IMR-90 (cell line): ENCODE measurements at regions not wholly inside any gene's neighbourhood (a gene's known extent, or its start where the extent isn't known, plus 50 kb on each side); places are given as distances from the start of the nearest gene placed in this dataset.

Experiments
- ATAC-seq: fragments of 200-7000 bp; cut with Tn5 transposase; 2 replicates; pipeline ENCODE4 v1.9.1; 2020; ENCODE audit warnings: low read depth, mild to moderate bottlenecking, moderate library complexity
- BruUV-seq: library from RNA; stranded (reverse); fragments of 400-500 nt; replicated peaks from 2 replicates; lab custom pipeline; 2021; lab: Mats Ljungman, UMichigan
- CTCF ChIA-PET: fragments of 300-600 bp; formaldehyde crosslinking; extraction: SDS; loops from one replicate; lab custom pipeline; 2021; ENCODE audit warnings: antibody characterized with exemption; lab: Yijun Ruan, JAX
- POLR2A ChIA-PET: fragments of 300-600 bp; sonication (Branson Sonifier 250); formaldehyde crosslinking; loops from one replicate; lab custom pipeline; 2022; ENCODE audit warnings: antibody characterized with exemption; ENCODE audit not compliant: unreplicated experiment; lab: Charles Lee
- DNase-seq: peaks from one replicate; pipeline ENCODE4 v3.0.0; 2013
- H2AFZ ChIP-seq: replicated peaks from 2 replicates; pipeline ENCODE3; 2013; ENCODE audit warnings: low read length, mild to moderate bottlenecking; ENCODE audit not compliant: poor library complexity
- H2AK5ac ChIP-seq: 2 replicates; pipeline ENCODE4 v1.6.1; 2013; ENCODE audit warnings: low read depth, low read length, inconsistent platforms
- H2AK9ac ChIP-seq: replicated peaks from 2 replicates; pipeline ENCODE3; 2013; ENCODE audit warnings: mild to moderate bottlenecking, low read depth, low read length, moderate library complexity; ENCODE audit not compliant: poor library complexity
- H2BK120ac ChIP-seq: 2 replicates; pipeline ENCODE4 v1.6.1; 2013; ENCODE audit warnings: low read depth, low read length, inconsistent platforms
- H2BK15ac ChIP-seq: 3 replicates; pipeline ENCODE4 v1.6.1; 2013; ENCODE audit warnings: low read depth, low read length, inconsistent platforms
- H2BK20ac ChIP-seq: 2 replicates; pipeline ENCODE4 v1.6.1; 2013; ENCODE audit warnings: low read depth, mild to moderate bottlenecking, inconsistent platforms, low read length, moderate library complexity
- H2BK5ac ChIP-seq: 2 replicates; pipeline ENCODE4 v1.6.1; 2013; ENCODE audit warnings: mild to moderate bottlenecking, low read depth, low read length, inconsistent platforms; ENCODE audit not compliant: poor library complexity, severe bottlenecking
- H3K14ac ChIP-seq: replicated peaks from 2 replicates; pipeline ENCODE4 v1.6.1; 2013; ENCODE audit warnings: low read depth, low read length, inconsistent platforms
- H3K18ac ChIP-seq: 2 replicates; pipeline ENCODE4 v1.6.1; 2013; ENCODE audit warnings: low read depth, low read length, control low read depth
- H3K23ac ChIP-seq: 2 replicates; pipeline ENCODE4 v1.6.1; 2013; ENCODE audit warnings: low read depth, low read length, inconsistent platforms
- H3K27ac ChIP-seq: 2 replicates; pipeline ENCODE4 v1.5.1; 2013; ENCODE audit warnings: mild to moderate bottlenecking, control low read depth, low read length; ENCODE audit not compliant: insufficient read depth
- H3K27me3 ChIP-seq: 2 replicates; pipeline ENCODE4 v1.6.1; 2013; ENCODE audit warnings: low read length; ENCODE audit not compliant: control insufficient read depth, insufficient read depth
- H3K36me3 ChIP-seq: 2 replicates; pipeline ENCODE4 v1.6.1; 2013; ENCODE audit warnings: low read length, mixed read lengths; ENCODE audit not compliant: control insufficient read depth, insufficient read depth
- H3K4ac ChIP-seq: 2 replicates; pipeline ENCODE4 v1.6.1; 2013; ENCODE audit warnings: low read depth, low read length, inconsistent platforms
- H3K4me1 ChIP-seq: 2 replicates; pipeline ENCODE4 v1.6.1; 2013; ENCODE audit warnings: low read length, mixed read lengths; ENCODE audit not compliant: control insufficient read depth, insufficient read depth
- H3K4me2 ChIP-seq: 2 replicates; pipeline ENCODE4 v1.6.1; 2013; ENCODE audit warnings: low read depth, mild to moderate bottlenecking, control low read depth, low read length, moderate library complexity
- H3K4me3 ChIP-seq: 2 replicates; pipeline ENCODE4 v1.5.1; 2013; ENCODE audit warnings: low read depth, mild to moderate bottlenecking, control low read depth, low read length, moderate library complexity; ENCODE audit not compliant: insufficient read depth
- H3K56ac ChIP-seq: 2 replicates; pipeline ENCODE4 v1.6.1; 2013; ENCODE audit warnings: low read length, inconsistent platforms; ENCODE audit not compliant: insufficient read depth; ENCODE audit errors: extremely low read depth
- H3K79me1 ChIP-seq, 2 experiments: 2 replicates each; pipeline ENCODE4 v1.6.1; 2013; ENCODE audit warnings: low read length in 2 of 2, inconsistent platforms in 1 of 2, low read depth in 1 of 2
- H3K9ac ChIP-seq: 2 replicates; pipeline ENCODE4 v1.6.1; 2013; ENCODE audit warnings: low read depth, low read length, control low read depth
- H3K9me1 ChIP-seq: 2 replicates; pipeline ENCODE4 v1.6.1; 2013; ENCODE audit warnings: low read length, inconsistent platforms; ENCODE audit not compliant: insufficient read depth
- H3K9me3 ChIP-seq: 2 replicates; pipeline ENCODE4 v1.6.1; 2013; ENCODE audit warnings: low read length; ENCODE audit not compliant: control insufficient read depth, insufficient read depth
- H4K20me1 ChIP-seq: 2 replicates; pipeline ENCODE4 v1.6.1; 2013; ENCODE audit warnings: low read length, inconsistent platforms; ENCODE audit not compliant: insufficient read depth
- H4K5ac ChIP-seq: 2 replicates; pipeline ENCODE4 v1.6.1; 2013; ENCODE audit warnings: mild to moderate bottlenecking, low read depth, low read length, control low read depth
- H4K8ac ChIP-seq, 2 experiments: 2 replicates each; pipeline ENCODE4 v1.6.1; 2013; ENCODE audit warnings: low read depth in 2 of 2, low read length in 2 of 2, control low read depth in 1 of 2, inconsistent platforms in 1 of 2
- H4K91ac ChIP-seq: 2 replicates; pipeline ENCODE4 v1.6.1; 2013; ENCODE audit warnings: low read depth, low read length, inconsistent platforms; ENCODE audit not compliant: insufficient read depth
- BHLHE40 ChIP-seq: fragments of 150-350 bp; IDR thresholded peaks from 2 replicates; pipeline ENCODE4 v1.6.1; 2016; ENCODE audit warnings: mild to moderate bottlenecking, low read depth, low read length
- CEBPB ChIP-seq: IDR thresholded peaks from 2 replicates; pipeline ENCODE4 v1.6.1; 2012; ENCODE audit warnings: low read depth, low read length, improper control_type of control experiment
- CHD1 ChIP-seq: IDR thresholded peaks from 2 replicates; pipeline ENCODE4 v1.6.1; 2012; ENCODE audit warnings: low read depth, low read length, improper control_type of control experiment
- CTCF ChIP-seq: conservative IDR thresholded peaks from 2 replicates; pipeline ENCODE4 v1.5.1; 2012; ENCODE audit warnings: mild to moderate bottlenecking, low read depth, low read length, improper control_type of control experiment
- ELK1 ChIP-seq: fragments of 150-350 bp; IDR thresholded peaks from 2 replicates; pipeline ENCODE4 v1.6.1; 2016; ENCODE audit warnings: low read depth, mild to moderate bottlenecking, low read length, moderate library complexity, borderline replicate concordance
- FOS ChIP-seq: fragments of 150-350 bp; IDR thresholded peaks from 2 replicates; pipeline ENCODE4 v1.6.1; 2016; ENCODE audit warnings: low read depth, low read length
- MAFK ChIP-seq: IDR thresholded peaks from 2 replicates; pipeline ENCODE4 v1.6.1; 2012; ENCODE audit warnings: low read depth, low read length, improper control_type of control experiment
- MAZ ChIP-seq: IDR thresholded peaks from 2 replicates; pipeline ENCODE4 v1.6.1; 2012; ENCODE audit warnings: low read depth, mild to moderate bottlenecking, low read length, improper control_type of control experiment, moderate library complexity, borderline replicate concordance
- MXI1 ChIP-seq: IDR thresholded peaks from 2 replicates; pipeline ENCODE4 v1.6.1; 2012; ENCODE audit warnings: low read depth, mild to moderate bottlenecking, low read length, moderate library complexity, borderline replicate concordance
- NFE2L2 ChIP-seq: fragments of 150-350 bp; IDR thresholded peaks from 2 replicates; pipeline ENCODE4 v1.6.1; 2016; ENCODE audit warnings: low read depth, mild to moderate bottlenecking, low read length
- POLR2A ChIP-seq: IDR thresholded peaks from 2 replicates; pipeline ENCODE4 v1.6.1; 2012; ENCODE audit warnings: mild to moderate bottlenecking, low read depth, low read length
- RAD21 ChIP-seq: IDR thresholded peaks from 2 replicates; pipeline ENCODE4 v1.6.1; 2012; ENCODE audit warnings: low read length, improper control_type of control experiment
- RCOR1 ChIP-seq: IDR thresholded peaks from 2 replicates; pipeline ENCODE4 v1.6.1; 2012; ENCODE audit warnings: mild to moderate bottlenecking, low read length, improper control_type of control experiment; ENCODE audit not compliant: insufficient replicate concordance
- RFX5 ChIP-seq: IDR thresholded peaks from 2 replicates; pipeline ENCODE4 v1.8.0; 2012; ENCODE audit warnings: low read depth, mild to moderate bottlenecking, low read length, moderate library complexity
- SMC3 ChIP-seq: fragments of 150-350 bp; IDR thresholded peaks from 2 replicates; pipeline ENCODE4 v1.6.1; 2016; ENCODE audit warnings: low read depth, mild to moderate bottlenecking, antibody characterized with exemption, low read length, moderate library complexity
- USF2 ChIP-seq: fragments of 150-350 bp; IDR thresholded peaks from 2 replicates; pipeline ENCODE4 v1.6.1; 2017; ENCODE audit warnings: mild to moderate bottlenecking, antibody characterized with exemption, low read length, low read depth
- WGBS, 2 experiments: methylation state at CpG; one replicate each; pipeline versions ENCODE4 v1.1.5 to v1.1.7; 2013; ENCODE audit warnings: missing lambda C conversion rate in 2 of 2; ENCODE audit not compliant: insufficient read length in 1 of 2; ENCODE audit errors: extremely low coverage in 2 of 2; 5-methylcytosine and 5-hydroxymethylcytosine counted together
- dilution Hi-C: fragments of 300-500 bp; cut with HindIII; formaldehyde crosslinking; loops from one replicate; pipeline ENCODE4 v1.14.3; 2018; ENCODE audit warnings: low sequenced_read_pairs; ENCODE audit not compliant: unreplicated experiment
- in situ Hi-C: fragments of 300-500 bp; cut with MboI; formaldehyde crosslinking; loops from 3 replicates; pipeline ENCODE4 v1.14.3; 2019; ENCODE audit warnings: low sequenced_read_pairs, inconsistent platforms, mixed read lengths
- intact Hi-C: fragments of 100-400 bp; cut with micrococcal nuclease; formaldehyde crosslinking; loops from 2 replicates; pipeline ENCODE4 v1.10.0; 2022

- CTCF ChIA-PET: no interaction called here
- dilution Hi-C loops: no loop called here
These were observed 99.2 kb upstream of the ZNF469 start for GRCh38 chr16:88283596-88283995.

More at GRCh38 chr16:88283596-88283995, 99.2 kb upstream of the ZNF469 start:
- no peak overlapping the region for H2AK9ac ChIP-seq
- BruUV-seq: no TSS peak
- no peaks in the 10 kb centered on the region for H4K20me1 ChIP-seq
- no peaks in the 10 kb centered on the region for H3K27me3 ChIP-seq
- no peak overlapping the region for H3K4ac ChIP-seq
- 98% methylated on average over 8 of the region's 13 CpGs; no CpG with 5 or more reads in 1 of the 2 experiments for WGBS, 2 experiments
- DNase-seq: no peak
- H3K4me1 ChIP-seq: peaks cover 8% of the 10 kb centered on the region
- in situ Hi-C loops (no loop called here), intact Hi-C loops (no loop called here)
- no peak overlapping the region for H3K4me2 ChIP-seq
- H3K56ac ChIP-seq: no peak overlapping the region
- no peak for TF ChIP-seq CTCF
- TF ChIP-seq FOS: no peak
- no peak for TF ChIP-seq RAD21
- no peak for TF ChIP-seq CEBPB
- no peak for TF ChIP-seq BHLHE40
- TF ChIP-seq MAZ: no peak
- TF ChIP-seq MAFK: no peak
- TF ChIP-seq USF2: no peak
- no peak for TF ChIP-seq RCOR1
- no peak for TF ChIP-seq MXI1
- no peak for TF ChIP-seq RFX5
- TF ChIP-seq POLR2A: no peak
- no peak for TF ChIP-seq NFE2L2
- no peak for TF ChIP-seq SMC3
- TF ChIP-seq CHD1: no peak
- TF ChIP-seq ELK1: no peak
- H4K5ac ChIP-seq: no peak overlapping the region
- ATAC-seq: no peak
- H3K14ac ChIP-seq: no peak overlapping the region
- POLR2A ChIA-PET: no interaction called here
- H3K9me1 ChIP-seq: peaks cover 3% of the 10 kb centered on the region; the same call in 1 of the 2 replicates
- no peaks in the 10 kb centered on the region for H3K36me3 ChIP-seq
- no peak overlapping the region for H2AFZ ChIP-seq
- H3K9me3 ChIP-seq: peaks cover 14% of the 10 kb centered on the region
- no peak overlapping the region for H2BK20ac ChIP-seq
- no peak overlapping the region for H4K91ac ChIP-seq
- no peak overlapping the region for H3K23ac ChIP-seq
- no peak overlapping the region for H2BK15ac ChIP-seq
- H2BK5ac ChIP-seq: no peak overlapping the region
- H4K8ac ChIP-seq: no peak overlapping the region
- no peak overlapping the region for H3K4me3 ChIP-seq
- 0 out of 2 replicates have a peak overlapping the region, but pooled peaks have one; percentile 83 for H2BK120ac ChIP-seq
- H2AK5ac ChIP-seq: no peak overlapping the region
- no peak overlapping the region for H3K27ac ChIP-seq
- no peaks in the 10 kb centered on the region; a peak in 1 of 4 replicates for H3K79me1 ChIP-seq
- H3K9ac ChIP-seq: no peak overlapping the region
- no peak overlapping the region for H3K18ac ChIP-seq
